WTC11 (cell line): ENCODE measurements at regions not wholly inside any gene's neighbourhood (a gene's known extent, or its start where the extent isn't known, plus 50 kb on each side); places are given as distances from the start of the nearest gene placed in this dataset.

Experiments
- ATAC-seq: fragments of 200-7000 bp; cut with Tn5 transposase; 2 replicates; pipeline ENCODE4 v1.10.0; 2021; ENCODE audit warnings: mild to moderate bottlenecking, moderate library complexity
- CTCF ChIA-PET: fragments of 300-600 bp; sonication (Branson Sonifier 250); formaldehyde crosslinking; loops from one replicate; lab custom pipeline; 2021; ENCODE audit warnings: antibody characterized with exemption; lab: Charles Lee
- POLR2A ChIA-PET: fragments of 350-600 bp; sonication (Branson Sonifier 250); formaldehyde crosslinking; loops from one replicate; lab custom pipeline; 2021; ENCODE audit warnings: antibody characterized with exemption; lab: Charles Lee
- DNase-seq: peaks from one replicate; pipeline ENCODE4 v3.0.0; 2021; ENCODE audit warnings: low spot score
- H3K27ac Mint-ChIP-seq: 2 replicates; pipeline ENCODE4 v1.8.0; 2021; ENCODE audit warnings: mixed read lengths
- H3K27me3 Mint-ChIP-seq: 2 replicates; pipeline ENCODE4 v1.8.0; 2021; ENCODE audit warnings: low read depth, mild to moderate bottlenecking, moderate library complexity, mixed read lengths
- H3K36me3 Mint-ChIP-seq: 2 replicates; pipeline ENCODE4 v1.8.0; 2021; ENCODE audit warnings: mixed read lengths
- H3K4me1 Mint-ChIP-seq: 2 replicates; pipeline ENCODE4 v1.8.0; 2022; ENCODE audit warnings: mixed read lengths
- H3K4me3 Mint-ChIP-seq: 2 replicates; pipeline ENCODE4 v1.8.0; 2021; ENCODE audit warnings: mild to moderate bottlenecking, moderate library complexity, mixed read lengths
- H3K9me3 Mint-ChIP-seq: 2 replicates; pipeline ENCODE4 v1.8.0; 2021; ENCODE audit warnings: mixed read lengths
- ATF1 ChIP-seq: sonication (generic); formaldehyde crosslinking; IDR thresholded peaks from 2 replicates; pipeline ENCODE4 v1.8.1; 2023; ENCODE audit warnings: mild to moderate bottlenecking, moderate library complexity, missing genetic modification reagents
- EMX1 ChIP-seq: fragments of 250-450 bp; sonication (Bioruptor Pico); IDR thresholded peaks from 2 replicates; pipeline ENCODE4 v1.8.0; 2021; ENCODE audit warnings: mild to moderate bottlenecking
- GABPB1 ChIP-seq: sonication (generic); formaldehyde crosslinking; IDR thresholded peaks from 2 replicates; pipeline ENCODE4 v1.8.1; 2023; ENCODE audit warnings: mild to moderate bottlenecking, missing genetic modification reagents
- GRHL2 ChIP-seq: fragments of 250-450 bp; sonication (Bioruptor Pico); IDR thresholded peaks from 2 replicates; pipeline ENCODE4 v1.8.0; 2022; ENCODE audit warnings: mild to moderate bottlenecking, moderate library complexity; ENCODE audit not compliant: insufficient replicate concordance, severe bottlenecking
- IRF2 ChIP-seq: sonication (generic); formaldehyde crosslinking; IDR thresholded peaks from 2 replicates; pipeline ENCODE4 v1.8.0; 2022; ENCODE audit warnings: low read depth, missing genetic modification reagents, borderline replicate concordance
- NR3C1 ChIP-seq: sonication (generic); formaldehyde crosslinking; conservative IDR thresholded peaks from 2 replicates; pipeline ENCODE4 v1.8.1; 2023; ENCODE audit warnings: low read depth, mild to moderate bottlenecking, missing genetic modification reagents
- RELA ChIP-seq: sonication (generic); formaldehyde crosslinking; IDR thresholded peaks from 2 replicates; pipeline ENCODE4 v1.8.1; 2022; ENCODE audit warnings: missing genetic modification reagents, mild to moderate bottlenecking, borderline replicate concordance
- TCF7 ChIP-seq: sonication (generic); formaldehyde crosslinking; IDR thresholded peaks from 2 replicates; pipeline ENCODE4 v1.8.0; 2022; ENCODE audit warnings: mild to moderate bottlenecking, low read depth, missing genetic modification reagents, moderate library complexity
- TEAD1 ChIP-seq: sonication (generic); formaldehyde crosslinking; IDR thresholded peaks from 2 replicates; pipeline ENCODE4 v1.8.0; 2022; ENCODE audit warnings: mild to moderate bottlenecking, missing genetic modification reagents
- ZNF232 ChIP-seq: sonication (generic); formaldehyde crosslinking; IDR thresholded peaks from 2 replicates; pipeline ENCODE4 v1.8.0; 2022; ENCODE audit warnings: mild to moderate bottlenecking, missing genetic modification reagents
- ZNF396 ChIP-seq: fragments of 250-450 bp; sonication (Bioruptor Pico); IDR thresholded peaks from 2 replicates; pipeline ENCODE4 v1.8.0; 2021; ENCODE audit warnings: mild to moderate bottlenecking, moderate library complexity, borderline replicate concordance
- ZNF416 ChIP-seq: fragments of 250-450 bp; sonication (Bioruptor Pico); IDR thresholded peaks from 2 replicates; pipeline ENCODE4 v1.9.0; 2021; ENCODE audit warnings: mild to moderate bottlenecking, inconsistent platforms
- ZNF423 ChIP-seq: fragments of 250-450 bp; sonication (Bioruptor Pico); IDR thresholded peaks from 2 replicates; pipeline ENCODE4 v2.1.2; 2022; ENCODE audit warnings: mild to moderate bottlenecking, moderate library complexity
- ZNF671 ChIP-seq: fragments of 250-450 bp; sonication (Bioruptor Pico); IDR thresholded peaks from 2 replicates; pipeline ENCODE4 v1.8.0; 2021; ENCODE audit warnings: mild to moderate bottlenecking
- TF ChIP-seq, protein P1 (sequence below): sonication (generic); formaldehyde crosslinking; IDR thresholded peaks from 2 replicates; pipeline ENCODE4 v1.8.1; 2023; ENCODE audit warnings: mild to moderate bottlenecking, missing genetic modification reagents
- TF ChIP-seq, protein P2 (sequence below): fragments of 250-450 bp; sonication (Bioruptor Pico); IDR thresholded peaks from 2 replicates; pipeline ENCODE4 v1.9.0; 2021; ENCODE audit warnings: mild to moderate bottlenecking, borderline replicate concordance
- TF ChIP-seq, protein P3 (sequence below): sonication (generic); formaldehyde crosslinking; IDR thresholded peaks from 2 replicates; pipeline ENCODE4 v1.8.0; 2022; ENCODE audit warnings: mild to moderate bottlenecking, missing genetic modification reagents
- TF ChIP-seq, protein P4 (sequence below): fragments of 250-450 bp; sonication (Bioruptor Pico); conservative IDR thresholded peaks from 2 replicates; pipeline ENCODE4 v1.9.0; 2021; ENCODE audit warnings: mild to moderate bottlenecking
- TF ChIP-seq, protein P5 (sequence below): sonication (generic); formaldehyde crosslinking; IDR thresholded peaks from 2 replicates; pipeline ENCODE4 v1.8.1; 2023; ENCODE audit warnings: mild to moderate bottlenecking, missing genetic modification reagents, borderline replicate concordance

DNA sequence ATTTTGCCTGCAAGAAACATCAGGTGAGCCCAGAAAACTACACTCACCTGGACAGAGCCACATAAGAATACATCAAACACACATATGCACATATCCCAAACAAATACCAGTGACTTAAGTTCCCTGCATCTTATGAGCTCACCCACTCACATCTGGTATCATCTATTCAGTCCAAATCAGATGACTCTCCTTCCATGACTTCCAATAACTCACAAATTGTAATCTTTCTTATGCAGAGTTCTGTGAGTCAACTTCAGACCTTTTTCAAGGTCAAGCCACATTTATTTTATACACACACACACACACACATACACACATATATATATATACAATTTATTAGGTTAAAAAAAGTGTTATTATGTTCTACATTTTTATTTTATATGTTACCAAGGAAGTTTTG is 1711.9 kb upstream of the CDH9 start (continued):
- TF ChIP-seq ZNF232 (CRISPR knock-in tag) = no peak
- TF ChIP-seq RELA (CRISPR knock-in tag) = no peak
- TF ChIP-seq ZNF423 (CRISPR knock-in tag) = no peak
- TF ChIP-seq, protein P1, sequence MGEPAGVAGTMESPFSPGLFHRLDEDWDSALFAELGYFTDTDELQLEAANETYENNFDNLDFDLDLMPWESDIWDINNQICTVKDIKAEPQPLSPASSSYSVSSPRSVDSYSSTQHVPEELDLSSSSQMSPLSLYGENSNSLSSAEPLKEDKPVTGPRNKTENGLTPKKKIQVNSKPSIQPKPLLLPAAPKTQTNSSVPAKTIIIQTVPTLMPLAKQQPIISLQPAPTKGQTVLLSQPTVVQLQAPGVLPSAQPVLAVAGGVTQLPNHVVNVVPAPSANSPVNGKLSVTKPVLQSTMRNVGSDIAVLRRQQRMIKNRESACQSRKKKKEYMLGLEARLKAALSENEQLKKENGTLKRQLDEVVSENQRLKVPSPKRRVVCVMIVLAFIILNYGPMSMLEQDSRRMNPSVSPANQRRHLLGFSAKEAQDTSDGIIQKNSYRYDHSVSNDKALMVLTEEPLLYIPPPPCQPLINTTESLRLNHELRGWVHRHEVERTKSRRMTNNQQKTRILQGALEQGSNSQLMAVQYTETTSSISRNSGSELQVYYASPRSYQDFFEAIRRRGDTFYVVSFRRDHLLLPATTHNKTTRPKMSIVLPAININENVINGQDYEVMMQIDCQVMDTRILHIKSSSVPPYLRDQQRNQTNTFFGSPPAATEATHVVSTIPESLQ (CRISPR knock-in tag) = no peak
- TF ChIP-seq TCF7 (CRISPR knock-in tag) = no peak
- no peak for TF ChIP-seq NR3C1 (CRISPR knock-in tag)
- TF ChIP-seq, protein P2, sequence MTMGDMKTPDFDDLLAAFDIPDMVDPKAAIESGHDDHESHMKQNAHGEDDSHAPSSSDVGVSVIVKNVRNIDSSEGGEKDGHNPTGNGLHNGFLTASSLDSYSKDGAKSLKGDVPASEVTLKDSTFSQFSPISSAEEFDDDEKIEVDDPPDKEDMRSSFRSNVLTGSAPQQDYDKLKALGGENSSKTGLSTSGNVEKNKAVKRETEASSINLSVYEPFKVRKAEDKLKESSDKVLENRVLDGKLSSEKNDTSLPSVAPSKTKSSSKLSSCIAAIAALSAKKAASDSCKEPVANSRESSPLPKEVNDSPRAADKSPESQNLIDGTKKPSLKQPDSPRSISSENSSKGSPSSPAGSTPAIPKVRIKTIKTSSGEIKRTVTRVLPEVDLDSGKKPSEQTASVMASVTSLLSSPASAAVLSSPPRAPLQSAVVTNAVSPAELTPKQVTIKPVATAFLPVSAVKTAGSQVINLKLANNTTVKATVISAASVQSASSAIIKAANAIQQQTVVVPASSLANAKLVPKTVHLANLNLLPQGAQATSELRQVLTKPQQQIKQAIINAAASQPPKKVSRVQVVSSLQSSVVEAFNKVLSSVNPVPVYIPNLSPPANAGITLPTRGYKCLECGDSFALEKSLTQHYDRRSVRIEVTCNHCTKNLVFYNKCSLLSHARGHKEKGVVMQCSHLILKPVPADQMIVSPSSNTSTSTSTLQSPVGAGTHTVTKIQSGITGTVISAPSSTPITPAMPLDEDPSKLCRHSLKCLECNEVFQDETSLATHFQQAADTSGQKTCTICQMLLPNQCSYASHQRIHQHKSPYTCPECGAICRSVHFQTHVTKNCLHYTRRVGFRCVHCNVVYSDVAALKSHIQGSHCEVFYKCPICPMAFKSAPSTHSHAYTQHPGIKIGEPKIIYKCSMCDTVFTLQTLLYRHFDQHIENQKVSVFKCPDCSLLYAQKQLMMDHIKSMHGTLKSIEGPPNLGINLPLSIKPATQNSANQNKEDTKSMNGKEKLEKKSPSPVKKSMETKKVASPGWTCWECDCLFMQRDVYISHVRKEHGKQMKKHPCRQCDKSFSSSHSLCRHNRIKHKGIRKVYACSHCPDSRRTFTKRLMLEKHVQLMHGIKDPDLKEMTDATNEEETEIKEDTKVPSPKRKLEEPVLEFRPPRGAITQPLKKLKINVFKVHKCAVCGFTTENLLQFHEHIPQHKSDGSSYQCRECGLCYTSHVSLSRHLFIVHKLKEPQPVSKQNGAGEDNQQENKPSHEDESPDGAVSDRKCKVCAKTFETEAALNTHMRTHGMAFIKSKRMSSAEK (CRISPR knock-in tag) = no peak
- TF ChIP-seq TEAD1 (CRISPR knock-in tag) = no peak
- TF ChIP-seq ZNF396 (CRISPR knock-in tag) = no peak
- TF ChIP-seq ATF1 (CRISPR knock-in tag) = no peak
- TF ChIP-seq IRF2 (CRISPR knock-in tag) = no peak
- TF ChIP-seq GABPB1 (CRISPR knock-in tag) = no peak
- TF ChIP-seq ZNF671 (CRISPR knock-in tag) = no peak

DNA sequence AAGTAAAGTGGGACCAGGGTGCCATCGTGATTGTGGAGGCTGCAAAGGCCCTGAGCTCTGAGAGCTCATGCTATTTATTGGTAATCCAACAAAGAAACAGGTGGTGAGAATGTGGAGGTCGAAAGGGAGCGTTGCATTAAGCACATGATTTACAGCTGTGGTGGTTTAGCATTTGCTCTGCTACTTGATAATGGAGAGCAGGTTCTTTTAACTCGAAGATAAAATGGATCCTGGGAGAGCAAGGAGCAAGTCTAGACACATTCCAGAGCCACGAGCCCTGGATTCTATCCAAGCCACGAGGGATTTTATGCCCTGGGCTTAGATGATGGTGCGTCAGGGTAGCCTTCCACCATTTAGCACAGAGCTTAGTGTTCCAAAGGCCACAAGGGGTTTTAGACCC is 1710.1 kb upstream of the CDH9 start:
- Mint-ChIP-seq H3K4me3 (no peak overlapping the region), H3K9me3 (peaks cover 21% of the 10 kb centered on the region), H3K4me1 (peaks cover 4% of the 10 kb centered on the region), H3K27ac (no peak overlapping the region), H3K27me3 (no peaks in the 10 kb centered on the region), H3K36me3 (peaks cover 3% of the 10 kb centered on the region; the same call in 1 of the 2 replicates)
- no peak for DNase-seq
- no peak for ATAC-seq
- ChIA-PET CTCF (no interaction called here), POLR2A (no interaction called here)
- TF ChIP-seq EMX1 = no peak
- TF ChIP-seq, protein P3, sequence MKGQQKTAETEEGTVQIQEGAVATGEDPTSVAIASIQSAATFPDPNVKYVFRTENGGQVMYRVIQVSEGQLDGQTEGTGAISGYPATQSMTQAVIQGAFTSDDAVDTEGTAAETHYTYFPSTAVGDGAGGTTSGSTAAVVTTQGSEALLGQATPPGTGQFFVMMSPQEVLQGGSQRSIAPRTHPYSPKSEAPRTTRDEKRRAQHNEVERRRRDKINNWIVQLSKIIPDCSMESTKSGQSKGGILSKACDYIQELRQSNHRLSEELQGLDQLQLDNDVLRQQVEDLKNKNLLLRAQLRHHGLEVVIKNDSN = no peak
- TF ChIP-seq, protein P4, sequence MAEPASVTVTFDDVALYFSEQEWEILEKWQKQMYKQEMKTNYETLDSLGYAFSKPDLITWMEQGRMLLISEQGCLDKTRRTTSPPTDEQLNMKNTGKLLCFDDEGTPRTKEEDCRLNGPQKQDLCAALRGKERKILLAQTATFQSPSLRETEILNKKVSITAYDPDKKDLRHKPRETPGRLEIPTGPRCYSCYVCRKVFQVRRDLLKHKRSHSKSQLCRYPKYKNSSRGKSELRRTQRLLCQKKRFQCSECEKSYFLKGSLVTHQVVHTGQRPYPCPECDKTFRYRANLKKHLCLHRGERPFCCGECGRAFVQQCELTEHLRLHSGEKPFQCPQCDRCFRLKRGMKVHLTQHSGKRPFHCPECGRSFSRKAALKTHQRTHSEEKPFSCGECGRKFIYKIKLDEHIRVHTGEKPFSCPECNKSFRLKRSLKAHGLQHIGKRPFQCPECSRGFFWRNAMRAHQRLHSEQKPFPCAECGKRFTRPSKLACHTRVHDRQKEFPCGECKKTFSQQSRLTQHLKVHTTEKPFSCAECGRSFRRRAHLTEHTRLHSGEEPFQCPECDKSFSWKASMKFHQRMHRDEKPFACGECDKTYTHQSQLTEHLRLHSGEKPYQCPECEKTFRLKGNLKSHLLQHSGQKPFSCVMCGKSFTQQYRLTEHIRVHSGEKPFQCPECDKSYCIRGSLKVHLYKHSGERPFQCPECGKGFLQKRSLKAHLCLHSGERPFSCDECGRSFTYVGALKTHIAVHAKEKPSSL (CRISPR knock-in tag) = no peak
- no peak for TF ChIP-seq GRHL2 (CRISPR knock-in tag)
- TF ChIP-seq, protein P5, sequence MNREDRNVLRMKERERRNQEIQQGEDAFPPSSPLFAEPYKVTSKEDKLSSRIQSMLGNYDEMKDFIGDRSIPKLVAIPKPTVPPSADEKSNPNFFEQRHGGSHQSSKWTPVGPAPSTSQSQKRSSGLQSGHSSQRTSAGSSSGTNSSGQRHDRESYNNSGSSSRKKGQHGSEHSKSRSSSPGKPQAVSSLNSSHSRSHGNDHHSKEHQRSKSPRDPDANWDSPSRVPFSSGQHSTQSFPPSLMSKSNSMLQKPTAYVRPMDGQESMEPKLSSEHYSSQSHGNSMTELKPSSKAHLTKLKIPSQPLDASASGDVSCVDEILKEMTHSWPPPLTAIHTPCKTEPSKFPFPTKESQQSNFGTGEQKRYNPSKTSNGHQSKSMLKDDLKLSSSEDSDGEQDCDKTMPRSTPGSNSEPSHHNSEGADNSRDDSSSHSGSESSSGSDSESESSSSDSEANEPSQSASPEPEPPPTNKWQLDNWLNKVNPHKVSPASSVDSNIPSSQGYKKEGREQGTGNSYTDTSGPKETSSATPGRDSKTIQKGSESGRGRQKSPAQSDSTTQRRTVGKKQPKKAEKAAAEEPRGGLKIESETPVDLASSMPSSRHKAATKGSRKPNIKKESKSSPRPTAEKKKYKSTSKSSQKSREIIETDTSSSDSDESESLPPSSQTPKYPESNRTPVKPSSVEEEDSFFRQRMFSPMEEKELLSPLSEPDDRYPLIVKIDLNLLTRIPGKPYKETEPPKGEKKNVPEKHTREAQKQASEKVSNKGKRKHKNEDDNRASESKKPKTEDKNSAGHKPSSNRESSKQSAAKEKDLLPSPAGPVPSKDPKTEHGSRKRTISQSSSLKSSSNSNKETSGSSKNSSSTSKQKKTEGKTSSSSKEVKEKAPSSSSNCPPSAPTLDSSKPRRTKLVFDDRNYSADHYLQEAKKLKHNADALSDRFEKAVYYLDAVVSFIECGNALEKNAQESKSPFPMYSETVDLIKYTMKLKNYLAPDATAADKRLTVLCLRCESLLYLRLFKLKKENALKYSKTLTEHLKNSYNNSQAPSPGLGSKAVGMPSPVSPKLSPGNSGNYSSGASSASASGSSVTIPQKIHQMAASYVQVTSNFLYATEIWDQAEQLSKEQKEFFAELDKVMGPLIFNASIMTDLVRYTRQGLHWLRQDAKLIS (CRISPR knock-in tag) = no peak
- TF ChIP-seq, protein P2 (CRISPR knock-in tag) = no peak
- TF ChIP-seq TCF7 (CRISPR knock-in tag) = no peak
- TF ChIP-seq ZNF416 (CRISPR knock-in tag) = no peak
